OCI-M2 (cell line): ENCODE measurements at regions not wholly inside any gene's neighbourhood (a gene's known extent, or its start where the extent isn't known, plus 50 kb on each side); places are given as distances from the start of the nearest gene placed in this dataset.

Experiments used
- DNase-seq: peaks from one replicate; lab custom pipeline; 2025; ENCODE audit not compliant: unreplicated experiment; lab: John Stamatoyannopoulos, UW

- DNase-seq, result no peak
Measured at GRCh38 chr6:82072751-82073150, 174.8 kb downstream of the IBTK start.

- DNase-seq, result no peak
Measured at GRCh38 chr6:82072121-82072521, 175.4 kb downstream of the IBTK start.

- no peak for DNase-seq
Measured at GRCh38 chr6:82068721-82069120, 178.8 kb downstream of the IBTK start.

GRCh38 chr6:82066991-82067411 is 180.5 kb downstream of the IBTK start:
- no peak for DNase-seq

GRCh38 chr6:82066196-82066595 is 181.3 kb downstream of the IBTK start:
- no peak for DNase-seq

- no peak for DNase-seq
Measured at GRCh38 chr6:82063574-82063973, 184.0 kb downstream of the IBTK start.

- DNase-seq, result no peak
Measured at GRCh38 chr6:82062219-82062618, 185.3 kb downstream of the IBTK start.

- no peak for DNase-seq
Measured at GRCh38 chr6:82057846-82058554, 189.5 kb downstream of the IBTK start.

- no peak for DNase-seq
Measured at GRCh38 chr6:82056567-82056966, 191.0 kb downstream of the IBTK start.

GRCh38 chr6:82045965-82046756 is 201.4 kb downstream of the IBTK start:
- no peak for DNase-seq

GRCh38 chr6:82040405-82041221 is 206.9 kb downstream of the IBTK start:
- DNase-seq, result no peak

GRCh38 chr6:82038631-82039030 is 208.9 kb downstream of the IBTK start:
- no peak for DNase-seq

GRCh38 chr6:82035526-82035925 is 212.0 kb downstream of the IBTK start:
- DNase-seq, result no peak

- no peak for DNase-seq
Measured at GRCh38 chr6:82033631-82034211, 213.8 kb downstream of the IBTK start.

- no peak for DNase-seq
Measured at GRCh38 chr6:82032444-82032843, 215.1 kb downstream of the IBTK start.

- DNase-seq, result no peak
Measured at GRCh38 chr6:82030761-82031503, 216.6 kb downstream of the IBTK start.

GRCh38 chr6:82030301-82030700 is 217.2 kb downstream of the IBTK start:
- no peak for DNase-seq

- no peak for DNase-seq
Measured at GRCh38 chr6:82025271-82025670, 222.3 kb downstream of the IBTK start.

GRCh38 chr6:82022614-82023129 is 224.9 kb downstream of the IBTK start:
- no peak for DNase-seq

GRCh38 chr6:82017773-82018172 is 229.8 kb downstream of the IBTK start:
- no peak for DNase-seq
